BLaER1 (cell line): ENCODE measurements at regions not wholly inside any gene's neighbourhood (a gene's known extent, or its start where the extent isn't known, plus 50 kb on each side); places are given as distances from the start of the nearest gene placed in this dataset.

Source experiments
- H3K27ac ChIP-seq: shearing (Covaris generic); formaldehyde crosslinking; 2 replicates; pipeline ENCODE4 v1.8.1; 2022
- H3K27me3 ChIP-seq: shearing (Covaris generic); formaldehyde crosslinking; 2 replicates; pipeline ENCODE4 v1.8.1; 2022
- H3K36me3 ChIP-seq: shearing (Covaris generic); formaldehyde crosslinking; 2 replicates; pipeline ENCODE4 v1.8.1; 2022
- H3K4me1 ChIP-seq: shearing (Covaris generic); formaldehyde crosslinking; 2 replicates; pipeline ENCODE4 v1.8.1; 2022
- H3K4me2 ChIP-seq: shearing (Covaris generic); formaldehyde crosslinking; 2 replicates; pipeline ENCODE4 v1.8.1; 2022
- H3K4me3 ChIP-seq: shearing (Covaris generic); formaldehyde crosslinking; 2 replicates; pipeline ENCODE4 v1.8.1; 2022
- H3K9ac ChIP-seq: shearing (Covaris generic); formaldehyde crosslinking; 2 replicates; pipeline ENCODE4 v1.8.1; 2022
- H3K9me3 ChIP-seq: shearing (Covaris generic); formaldehyde crosslinking; 2 replicates; pipeline ENCODE4 v1.8.1; 2022
- H4K20me1 ChIP-seq: shearing (Covaris generic); formaldehyde crosslinking; 2 replicates; pipeline ENCODE4 v1.8.1; 2022
- Cebpa-rat ChIP-seq: shearing (Covaris generic); IDR thresholded peaks from 2 replicates; pipeline ENCODE4 v1.8.1; 2022

DNA sequence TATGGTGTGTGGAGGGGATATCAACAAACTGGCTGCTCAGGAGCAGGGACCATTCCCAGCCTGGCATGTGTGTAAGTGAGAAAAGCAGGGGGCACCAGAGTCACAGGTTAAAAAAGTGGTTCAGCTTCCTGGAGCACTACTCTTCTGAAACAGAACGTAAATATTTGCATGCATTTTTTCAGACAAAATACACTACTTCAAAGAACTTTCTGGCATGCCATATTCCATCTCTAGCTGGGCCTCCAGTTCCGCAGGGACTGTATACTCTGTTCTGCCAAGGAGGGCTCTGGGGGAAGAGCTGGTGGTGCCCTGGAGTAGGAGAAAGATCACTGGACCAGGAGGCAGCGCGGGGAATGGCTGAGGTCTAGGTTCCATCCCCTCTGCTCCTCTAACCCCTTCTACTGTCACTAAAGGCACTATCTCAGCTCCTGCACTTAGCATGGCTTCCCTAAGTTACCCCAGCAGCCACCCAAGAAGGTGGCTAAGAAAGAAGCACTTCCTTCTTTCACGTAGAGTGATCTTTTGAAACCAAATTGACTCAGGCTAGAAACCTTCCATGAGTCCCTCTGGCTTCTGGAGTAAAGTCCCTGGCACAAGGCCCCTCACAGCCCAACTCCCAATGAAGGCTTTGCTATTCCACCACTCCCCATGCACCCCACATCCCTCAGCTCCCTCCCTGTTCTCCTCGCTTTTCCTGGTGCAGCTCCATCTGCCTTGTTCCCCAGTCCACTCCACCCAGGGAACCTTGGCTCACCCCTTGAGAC lies 57.6 kb upstream of the CABLES1 start:
- H4K20me1 ChIP-seq = no peaks in the 10 kb centered on the region
- peaks cover 21% of the 10 kb centered on the region for H3K4me1 ChIP-seq
- no peak for TF ChIP-seq Cebpa-rat
- no peaks in the 10 kb centered on the region for H3K27me3 ChIP-seq
- no peak overlapping the region for H3K27ac ChIP-seq
- no peak overlapping the region for H3K9ac ChIP-seq
- no peaks in the 10 kb centered on the region for H3K36me3 ChIP-seq
- H3K4me3 ChIP-seq = no peak overlapping the region
- no peaks in the 10 kb centered on the region for H3K9me3 ChIP-seq
- H3K4me2 ChIP-seq = peak overlapping the region; percentile 13; the same call in 1 of the 2 replicates

DNA sequence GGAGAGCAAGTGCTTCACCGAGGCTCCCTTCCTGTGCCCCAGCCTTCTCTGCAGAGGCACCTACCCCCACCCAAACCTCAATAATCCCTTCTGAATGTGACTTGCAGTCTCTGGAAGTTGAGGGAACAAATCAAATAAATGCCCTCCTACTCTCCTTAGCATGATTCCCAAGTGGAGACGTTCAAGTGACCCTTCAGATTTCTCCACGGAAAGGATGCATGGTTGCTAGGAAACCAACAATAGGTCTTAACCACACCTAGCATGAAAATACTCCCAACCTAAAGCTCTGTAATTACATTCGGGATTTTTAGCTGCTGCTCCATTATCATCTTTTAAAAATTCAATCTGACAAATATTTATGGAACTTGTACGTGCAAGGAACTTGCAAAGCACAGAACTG lies 50.2 kb upstream of the CABLES1 start:
- Histone ChIP-seq H3K36me3 (no peaks in the 10 kb centered on the region), H3K9me3 (no peaks in the 10 kb centered on the region), H3K4me2 (no peak overlapping the region), H3K27ac (no peak overlapping the region), H3K27me3 (no peaks in the 10 kb centered on the region), H3K4me3 (no peak overlapping the region), H3K9ac (no peak overlapping the region), H3K4me1 (peaks cover under 1% of the 10 kb centered on the region), H4K20me1 (no peaks in the 10 kb centered on the region)
- TF ChIP-seq Cebpa-rat = no peak
